ENCODE measurements at regions not wholly inside any gene's neighbourhood (a gene's known extent, or its start where the extent isn't known, plus 50 kb on each side); places are given as distances from the start of the nearest gene placed in this dataset.

DNA sequence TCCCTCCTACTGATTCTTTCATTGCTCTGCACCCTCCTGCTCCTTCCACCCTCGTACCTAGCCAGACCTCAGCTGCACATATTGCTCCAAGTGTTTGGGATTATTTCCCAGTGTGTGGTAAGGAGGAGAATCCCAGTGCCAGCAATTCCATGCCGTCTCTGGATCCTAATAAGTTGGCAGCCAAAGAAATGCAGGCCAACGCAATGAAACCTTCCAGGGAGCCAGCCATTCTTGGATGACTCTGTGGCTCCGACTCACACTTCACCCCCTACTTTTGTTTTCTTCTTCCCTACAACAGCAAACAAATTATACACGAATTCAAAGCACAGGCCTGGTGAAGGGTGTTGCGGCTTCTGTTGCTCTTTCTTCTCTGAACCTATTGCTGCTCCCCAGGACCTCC lies 82.5 kb upstream of the SLC1A3 start:
- TF ChIP-seq CTCF (IDR thresholded peaks at IDR 0.05) (no peak), POLR2A (IDR thresholded peaks at IDR 0.05) (no peak)

Data from lower leg skin (tissue), 3 donors.